HepG2 (cell line): ENCODE measurements at regions not wholly inside any gene's neighbourhood (a gene's known extent, or its start where the extent isn't known, plus 50 kb on each side); places are given as distances from the start of the nearest gene placed in this dataset.

Experiments
- DNMT1 ChIP-seq: sonication (generic); formaldehyde crosslinking; IDR thresholded peaks from 2 replicates; pipeline ENCODE4 v1.5.1; 2020; ENCODE audit warnings: mild to moderate bottlenecking, missing genetic modification reagents
- ESRRA ChIP-seq: sonication (generic); formaldehyde crosslinking; IDR thresholded peaks from 2 replicates; pipeline ENCODE4 v1.5.1; 2020; ENCODE audit warnings: mild to moderate bottlenecking, low read depth, missing genetic modification reagents
- PHF21A ChIP-seq: sonication (generic); formaldehyde crosslinking; IDR thresholded peaks from 2 replicates; pipeline ENCODE4 v1.5.0; 2020; ENCODE audit warnings: mild to moderate bottlenecking, missing genetic modification reagents
- SNAPC2 ChIP-seq: sonication (generic); formaldehyde crosslinking; IDR thresholded peaks from 2 replicates; pipeline ENCODE4 v1.8.1; 2022; ENCODE audit warnings: mild to moderate bottlenecking, missing genetic modification reagents
- SUZ12 ChIP-seq: fragments of 150-350 bp; IDR thresholded peaks from 2 replicates; pipeline ENCODE4 v1.6.1; 2014; ENCODE audit warnings: low read depth, low read length
- ZIK1 ChIP-seq: sonication (generic); formaldehyde crosslinking; IDR thresholded peaks from 2 replicates; pipeline ENCODE4 v1.5.0; 2020; ENCODE audit warnings: mild to moderate bottlenecking, low read depth, missing genetic modification reagents, borderline replicate concordance
- ZNF224 ChIP-seq: sonication (generic); formaldehyde crosslinking; IDR thresholded peaks from 2 replicates; pipeline ENCODE4 v1.5.0; 2020; ENCODE audit warnings: mild to moderate bottlenecking, missing genetic modification reagents
- ZNF326 ChIP-seq: sonication (generic); formaldehyde crosslinking; IDR thresholded peaks from 2 replicates; pipeline ENCODE4 v1.4.0; 2020; ENCODE audit warnings: missing genetic modification reagents, borderline replicate concordance
- ZNF678 ChIP-seq: sonication (generic); formaldehyde crosslinking; IDR thresholded peaks from 2 replicates; pipeline ENCODE4 v1.4.0; 2020; ENCODE audit warnings: mild to moderate bottlenecking, missing genetic modification reagents
- ZNF724P ChIP-seq: sonication (generic); formaldehyde crosslinking; IDR thresholded peaks from 2 replicates; pipeline ENCODE4 v1.8.0; 2022; ENCODE audit warnings: missing genetic modification reagents, borderline replicate concordance
- TF ChIP-seq, protein P1 (sequence below): sonication (generic); formaldehyde crosslinking; IDR thresholded peaks from 2 replicates; pipeline ENCODE4 v1.4.0; 2020; ENCODE audit warnings: missing genetic modification reagents
- TF ChIP-seq, protein P2 (sequence below): sonication (generic); formaldehyde crosslinking; IDR thresholded peaks from 2 replicates; pipeline ENCODE4 v1.8.1; 2023; ENCODE audit warnings: mild to moderate bottlenecking, moderate library complexity, missing genetic modification reagents
- TF ChIP-seq, protein P3 (sequence below): sonication (generic); formaldehyde crosslinking; IDR thresholded peaks from 2 replicates; pipeline ENCODE4 v1.4.0; 2020; ENCODE audit warnings: mild to moderate bottlenecking, missing genetic modification reagents
- TF ChIP-seq, protein P4 (sequence below): sonication (generic); formaldehyde crosslinking; IDR thresholded peaks from 2 replicates; pipeline ENCODE4 v1.4.0; 2020; ENCODE audit warnings: low read depth, missing genetic modification reagents
- TF ChIP-seq, protein P5 (sequence below): sonication (generic); formaldehyde crosslinking; IDR thresholded peaks from 2 replicates; pipeline ENCODE4; 2020; ENCODE audit warnings: missing genetic modification reagents, mild to moderate bottlenecking, borderline replicate concordance

DNA sequence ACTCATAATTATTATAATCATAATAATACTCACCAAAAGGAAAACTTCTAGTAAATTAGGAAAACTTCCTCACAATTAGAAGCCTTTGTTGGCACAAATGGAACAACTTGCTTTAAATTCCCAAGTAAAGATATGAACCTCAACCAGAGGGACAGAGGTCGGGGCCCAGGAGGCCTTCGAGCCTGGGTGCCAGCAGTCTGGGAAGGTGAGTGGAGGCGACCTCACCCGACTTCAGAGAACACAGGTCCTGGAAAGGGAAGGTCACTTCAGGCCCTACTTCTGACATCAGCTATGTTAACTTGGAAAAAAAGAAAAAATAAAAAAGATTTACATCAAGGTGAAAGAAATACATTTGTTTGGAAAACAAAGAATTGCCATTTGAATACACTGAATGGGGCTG, 350.0 kb upstream of the MYT1L start (continued):
- TF ChIP-seq, protein P1, sequence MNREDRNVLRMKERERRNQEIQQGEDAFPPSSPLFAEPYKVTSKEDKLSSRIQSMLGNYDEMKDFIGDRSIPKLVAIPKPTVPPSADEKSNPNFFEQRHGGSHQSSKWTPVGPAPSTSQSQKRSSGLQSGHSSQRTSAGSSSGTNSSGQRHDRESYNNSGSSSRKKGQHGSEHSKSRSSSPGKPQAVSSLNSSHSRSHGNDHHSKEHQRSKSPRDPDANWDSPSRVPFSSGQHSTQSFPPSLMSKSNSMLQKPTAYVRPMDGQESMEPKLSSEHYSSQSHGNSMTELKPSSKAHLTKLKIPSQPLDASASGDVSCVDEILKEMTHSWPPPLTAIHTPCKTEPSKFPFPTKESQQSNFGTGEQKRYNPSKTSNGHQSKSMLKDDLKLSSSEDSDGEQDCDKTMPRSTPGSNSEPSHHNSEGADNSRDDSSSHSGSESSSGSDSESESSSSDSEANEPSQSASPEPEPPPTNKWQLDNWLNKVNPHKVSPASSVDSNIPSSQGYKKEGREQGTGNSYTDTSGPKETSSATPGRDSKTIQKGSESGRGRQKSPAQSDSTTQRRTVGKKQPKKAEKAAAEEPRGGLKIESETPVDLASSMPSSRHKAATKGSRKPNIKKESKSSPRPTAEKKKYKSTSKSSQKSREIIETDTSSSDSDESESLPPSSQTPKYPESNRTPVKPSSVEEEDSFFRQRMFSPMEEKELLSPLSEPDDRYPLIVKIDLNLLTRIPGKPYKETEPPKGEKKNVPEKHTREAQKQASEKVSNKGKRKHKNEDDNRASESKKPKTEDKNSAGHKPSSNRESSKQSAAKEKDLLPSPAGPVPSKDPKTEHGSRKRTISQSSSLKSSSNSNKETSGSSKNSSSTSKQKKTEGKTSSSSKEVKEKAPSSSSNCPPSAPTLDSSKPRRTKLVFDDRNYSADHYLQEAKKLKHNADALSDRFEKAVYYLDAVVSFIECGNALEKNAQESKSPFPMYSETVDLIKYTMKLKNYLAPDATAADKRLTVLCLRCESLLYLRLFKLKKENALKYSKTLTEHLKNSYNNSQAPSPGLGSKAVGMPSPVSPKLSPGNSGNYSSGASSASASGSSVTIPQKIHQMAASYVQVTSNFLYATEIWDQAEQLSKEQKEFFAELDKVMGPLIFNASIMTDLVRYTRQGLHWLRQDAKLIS (CRISPR knock-in tag), result no peak
- TF ChIP-seq, protein P2, sequence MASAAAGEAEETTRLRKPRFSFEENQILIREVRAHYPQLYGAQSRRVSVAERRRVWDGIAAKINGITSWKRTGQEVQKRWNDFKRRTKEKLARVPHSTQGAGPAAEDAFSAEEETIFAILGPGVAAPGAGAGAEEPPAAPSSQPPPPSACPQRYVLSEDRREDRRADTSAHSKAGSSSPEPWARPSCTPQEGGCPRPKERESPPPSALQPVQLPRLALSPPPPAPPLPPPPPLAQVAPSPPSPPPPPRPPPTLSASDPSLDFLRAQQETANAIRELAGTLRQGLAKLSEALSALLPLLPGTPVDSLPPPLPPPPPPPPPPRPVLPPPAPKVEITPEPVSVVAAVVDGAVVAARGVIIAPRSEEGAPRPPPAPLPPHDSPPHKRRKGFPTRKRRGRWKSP (CRISPR knock-in tag), result no peak
- TF ChIP-seq, protein P3, sequence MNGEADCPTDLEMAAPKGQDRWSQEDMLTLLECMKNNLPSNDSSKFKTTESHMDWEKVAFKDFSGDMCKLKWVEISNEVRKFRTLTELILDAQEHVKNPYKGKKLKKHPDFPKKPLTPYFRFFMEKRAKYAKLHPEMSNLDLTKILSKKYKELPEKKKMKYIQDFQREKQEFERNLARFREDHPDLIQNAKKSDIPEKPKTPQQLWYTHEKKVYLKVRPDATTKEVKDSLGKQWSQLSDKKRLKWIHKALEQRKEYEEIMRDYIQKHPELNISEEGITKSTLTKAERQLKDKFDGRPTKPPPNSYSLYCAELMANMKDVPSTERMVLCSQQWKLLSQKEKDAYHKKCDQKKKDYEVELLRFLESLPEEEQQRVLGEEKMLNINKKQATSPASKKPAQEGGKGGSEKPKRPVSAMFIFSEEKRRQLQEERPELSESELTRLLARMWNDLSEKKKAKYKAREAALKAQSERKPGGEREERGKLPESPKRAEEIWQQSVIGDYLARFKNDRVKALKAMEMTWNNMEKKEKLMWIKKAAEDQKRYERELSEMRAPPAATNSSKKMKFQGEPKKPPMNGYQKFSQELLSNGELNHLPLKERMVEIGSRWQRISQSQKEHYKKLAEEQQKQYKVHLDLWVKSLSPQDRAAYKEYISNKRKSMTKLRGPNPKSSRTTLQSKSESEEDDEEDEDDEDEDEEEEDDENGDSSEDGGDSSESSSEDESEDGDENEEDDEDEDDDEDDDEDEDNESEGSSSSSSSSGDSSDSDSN (CRISPR knock-in tag), result no peak
- TF ChIP-seq SUZ12 (no peak), ZNF224 (CRISPR knock-in tag) (no peak), ZNF678 (CRISPR knock-in tag) (no peak), PHF21A (CRISPR knock-in tag) (no peak), ZIK1 (CRISPR knock-in tag) (no peak), ZNF326 (CRISPR knock-in tag) (no peak), ESRRA (CRISPR knock-in tag) (no peak), DNMT1 (CRISPR knock-in tag) (no peak), SNAPC2 (CRISPR knock-in tag) (no peak), ZNF724P (CRISPR knock-in tag) (no peak)
- TF ChIP-seq, protein P4, sequence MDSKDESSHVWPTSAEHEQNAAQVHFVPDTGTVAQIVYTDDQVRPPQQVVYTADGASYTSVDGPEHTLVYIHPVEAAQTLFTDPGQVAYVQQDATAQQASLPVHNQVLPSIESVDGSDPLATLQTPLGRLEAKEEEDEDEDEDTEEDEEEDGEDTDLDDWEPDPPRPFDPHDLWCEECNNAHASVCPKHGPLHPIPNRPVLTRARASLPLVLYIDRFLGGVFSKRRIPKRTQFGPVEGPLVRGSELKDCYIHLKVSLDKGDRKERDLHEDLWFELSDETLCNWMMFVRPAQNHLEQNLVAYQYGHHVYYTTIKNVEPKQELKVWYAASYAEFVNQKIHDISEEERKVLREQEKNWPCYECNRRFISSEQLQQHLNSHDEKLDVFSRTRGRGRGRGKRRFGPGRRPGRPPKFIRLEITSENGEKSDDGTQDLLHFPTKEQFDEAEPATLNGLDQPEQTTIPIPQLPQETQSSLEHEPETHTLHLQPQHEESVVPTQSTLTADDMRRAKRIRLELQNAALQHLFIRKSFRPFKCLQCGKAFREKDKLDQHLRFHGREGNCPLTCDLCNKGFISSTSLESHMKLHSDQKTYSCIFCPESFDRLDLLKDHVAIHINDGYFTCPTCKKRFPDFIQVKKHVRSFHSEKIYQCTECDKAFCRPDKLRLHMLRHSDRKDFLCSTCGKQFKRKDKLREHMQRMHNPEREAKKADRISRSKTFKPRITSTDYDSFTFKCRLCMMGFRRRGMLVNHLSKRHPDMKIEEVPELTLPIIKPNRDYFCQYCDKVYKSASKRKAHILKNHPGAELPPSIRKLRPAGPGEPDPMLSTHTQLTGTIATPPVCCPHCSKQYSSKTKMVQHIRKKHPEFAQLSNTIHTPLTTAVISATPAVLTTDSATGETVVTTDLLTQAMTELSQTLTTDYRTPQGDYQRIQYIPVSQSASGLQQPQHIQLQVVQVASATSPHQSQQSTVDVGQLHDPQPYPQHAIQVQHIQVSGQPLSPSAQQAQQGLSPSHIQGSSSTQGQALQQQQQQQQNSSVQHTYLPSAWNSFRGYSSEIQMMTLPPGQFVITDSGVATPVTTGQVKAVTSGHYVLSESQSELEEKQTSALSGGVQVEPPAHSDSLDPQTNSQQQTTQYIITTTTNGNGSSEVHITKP (CRISPR knock-in tag), result no peak
- TF ChIP-seq, protein P5, sequence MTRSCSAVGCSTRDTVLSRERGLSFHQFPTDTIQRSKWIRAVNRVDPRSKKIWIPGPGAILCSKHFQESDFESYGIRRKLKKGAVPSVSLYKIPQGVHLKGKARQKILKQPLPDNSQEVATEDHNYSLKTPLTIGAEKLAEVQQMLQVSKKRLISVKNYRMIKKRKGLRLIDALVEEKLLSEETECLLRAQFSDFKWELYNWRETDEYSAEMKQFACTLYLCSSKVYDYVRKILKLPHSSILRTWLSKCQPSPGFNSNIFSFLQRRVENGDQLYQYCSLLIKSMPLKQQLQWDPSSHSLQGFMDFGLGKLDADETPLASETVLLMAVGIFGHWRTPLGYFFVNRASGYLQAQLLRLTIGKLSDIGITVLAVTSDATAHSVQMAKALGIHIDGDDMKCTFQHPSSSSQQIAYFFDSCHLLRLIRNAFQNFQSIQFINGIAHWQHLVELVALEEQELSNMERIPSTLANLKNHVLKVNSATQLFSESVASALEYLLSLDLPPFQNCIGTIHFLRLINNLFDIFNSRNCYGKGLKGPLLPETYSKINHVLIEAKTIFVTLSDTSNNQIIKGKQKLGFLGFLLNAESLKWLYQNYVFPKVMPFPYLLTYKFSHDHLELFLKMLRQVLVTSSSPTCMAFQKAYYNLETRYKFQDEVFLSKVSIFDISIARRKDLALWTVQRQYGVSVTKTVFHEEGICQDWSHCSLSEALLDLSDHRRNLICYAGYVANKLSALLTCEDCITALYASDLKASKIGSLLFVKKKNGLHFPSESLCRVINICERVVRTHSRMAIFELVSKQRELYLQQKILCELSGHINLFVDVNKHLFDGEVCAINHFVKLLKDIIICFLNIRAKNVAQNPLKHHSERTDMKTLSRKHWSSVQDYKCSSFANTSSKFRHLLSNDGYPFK (CRISPR knock-in tag), result no peak
- TF ChIP-seq, all 625 proteins: peak for 0
